ENCODE measurements at regions not wholly inside any gene's neighbourhood (a gene's known extent, or its start where the extent isn't known, plus 50 kb on each side); places are given as distances from the start of the nearest gene placed in this dataset.

GRCh38 chrX:25561190-25561589, 545.4 kb upstream of the ARX start:
- TF ChIP-seq ZNF138 (tag by site-specific recombination; IDR thresholded peaks at IDR 0.05; ENCODE audit: borderline replicate concordance): no peak
- TF ChIP-seq BCL6B (tag by site-specific recombination; IDR thresholded peaks at IDR 0.05): no peak
- TF ChIP-seq CTCF (tag by site-specific recombination; IDR thresholded peaks at IDR 0.05): no peak
- no peak for TF ChIP-seq ZNF146 (tag by site-specific recombination; IDR thresholded peaks at IDR 0.05)

All from HEK293 (cell line).